IMR-90 (cell line): ENCODE measurements at regions not wholly inside any gene's neighbourhood (a gene's known extent, or its start where the extent isn't known, plus 50 kb on each side); places are given as distances from the start of the nearest gene placed in this dataset.

Experiments
- CHD1 ChIP-seq: IDR thresholded peaks from 2 replicates; pipeline ENCODE4 v1.6.1; 2012; ENCODE audit warnings: low read depth, low read length, improper control_type of control experiment
- CTCF ChIP-seq: conservative IDR thresholded peaks from 2 replicates; pipeline ENCODE4 v1.5.1; 2012; ENCODE audit warnings: mild to moderate bottlenecking, low read depth, low read length, improper control_type of control experiment
- MAZ ChIP-seq: IDR thresholded peaks from 2 replicates; pipeline ENCODE4 v1.6.1; 2012; ENCODE audit warnings: low read depth, mild to moderate bottlenecking, low read length, improper control_type of control experiment, moderate library complexity, borderline replicate concordance
- POLR2A ChIP-seq: IDR thresholded peaks from 2 replicates; pipeline ENCODE4 v1.6.1; 2012; ENCODE audit warnings: mild to moderate bottlenecking, low read depth, low read length

- no peak for TF ChIP-seq CHD1
- TF ChIP-seq CTCF: no peak
- TF ChIP-seq POLR2A: no peak
- TF ChIP-seq MAZ: no peak
Measured at GRCh38 chr6:91634791-91635190, 1047.9 kb upstream of the MAP3K7 start.
